Endothelial cell of umbilical vein (primary cell): ENCODE measurements at regions not wholly inside any gene's neighbourhood (a gene's known extent, or its start where the extent isn't known, plus 50 kb on each side); places are given as distances from the start of the nearest gene placed in this dataset.

ENCODE experiments used
- EZH2 ChIP-seq: IDR thresholded peaks from 2 replicates; pipeline ENCODE4 v1.6.1; 2012; ENCODE audit warnings: borderline replicate concordance, low read depth, mild to moderate bottlenecking, moderate library complexity, low read length, inconsistent platforms; ENCODE audit not compliant: severe bottlenecking
- FOS ChIP-seq: IDR thresholded peaks from 2 replicates; pipeline ENCODE4 v1.6.1; 2011; ENCODE audit warnings: mild to moderate bottlenecking, low read length, moderate library complexity, borderline replicate concordance; ENCODE audit not compliant: insufficient read depth
- GATA2 ChIP-seq: IDR thresholded peaks from 2 replicates; pipeline ENCODE4 v1.7.0; 2011; ENCODE audit warnings: low read depth, mild to moderate bottlenecking, moderate library complexity, mixed read lengths, low read length; ENCODE audit not compliant: insufficient read length, insufficient read depth
- JUN ChIP-seq: IDR thresholded peaks from 2 replicates; pipeline ENCODE4 v1.6.1; 2011; ENCODE audit warnings: borderline replicate concordance, low read depth; ENCODE audit not compliant: insufficient read length, insufficient read depth
- MYC ChIP-seq: IDR thresholded peaks from one replicate; pipeline ENCODE4 v1.6.1; 2011; ENCODE audit warnings: mild to moderate bottlenecking, low read depth, low read length
- POLR2A ChIP-seq: IDR thresholded peaks from 2 replicates; pipeline ENCODE4 v1.6.1; 2012; ENCODE audit warnings: low read depth, mild to moderate bottlenecking, control low read depth, low read length
- POLR2AphosphoS5 ChIP-seq: IDR thresholded peaks from 2 replicates; pipeline ENCODE4 v1.6.1; 2012; ENCODE audit warnings: low read depth, mild to moderate bottlenecking, control low read depth, low read length, moderate library complexity; ENCODE audit not compliant: insufficient read depth
- TF ChIP-seq, protein P1 (sequence below): IDR thresholded peaks from 2 replicates; pipeline ENCODE4 v1.6.1; 2011; ENCODE audit not compliant: insufficient read depth, insufficient read length
- TF ChIP-seq, protein P2 (sequence below), 2 donors: IDR thresholded peaks; 1 replicate in 1 of 2; 2 replicates in 1 of 2; pipeline ENCODE4 v1.5.1; 2011; ENCODE audit warnings: low read length in 2 of 2, mild to moderate bottlenecking in 2 of 2, moderate library complexity in 2 of 2, control low read depth in 1 of 2, inconsistent platforms in 1 of 2, low read depth in 1 of 2; ENCODE audit not compliant: insufficient read depth in 1 of 2; ENCODE audit errors: extremely low read depth in 1 of 2

DNA sequence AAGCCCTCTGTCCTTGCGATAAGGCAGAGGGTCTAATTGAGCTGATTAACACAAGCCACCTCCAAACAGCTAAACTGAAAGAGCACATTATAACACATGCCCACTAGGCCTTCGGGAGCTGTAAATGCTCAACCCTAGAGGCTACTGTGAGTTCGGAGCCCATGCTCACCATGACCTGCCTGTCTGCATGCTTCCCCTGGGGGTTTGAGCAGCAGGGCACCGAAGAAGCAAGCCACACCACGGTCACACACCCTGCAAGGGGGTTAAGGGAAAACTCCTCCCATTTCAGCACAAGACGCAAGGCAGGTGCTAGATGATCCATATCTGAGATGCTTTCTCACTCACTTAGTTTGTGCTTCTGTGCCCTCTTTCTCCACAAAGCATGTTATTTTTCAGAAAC is 435.9 kb upstream of the CADM2 start:
- TF ChIP-seq, protein P1, sequence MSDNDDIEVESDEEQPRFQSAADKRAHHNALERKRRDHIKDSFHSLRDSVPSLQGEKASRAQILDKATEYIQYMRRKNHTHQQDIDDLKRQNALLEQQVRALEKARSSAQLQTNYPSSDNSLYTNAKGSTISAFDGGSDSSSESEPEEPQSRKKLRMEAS = no peak
- TF ChIP-seq, protein P2, sequence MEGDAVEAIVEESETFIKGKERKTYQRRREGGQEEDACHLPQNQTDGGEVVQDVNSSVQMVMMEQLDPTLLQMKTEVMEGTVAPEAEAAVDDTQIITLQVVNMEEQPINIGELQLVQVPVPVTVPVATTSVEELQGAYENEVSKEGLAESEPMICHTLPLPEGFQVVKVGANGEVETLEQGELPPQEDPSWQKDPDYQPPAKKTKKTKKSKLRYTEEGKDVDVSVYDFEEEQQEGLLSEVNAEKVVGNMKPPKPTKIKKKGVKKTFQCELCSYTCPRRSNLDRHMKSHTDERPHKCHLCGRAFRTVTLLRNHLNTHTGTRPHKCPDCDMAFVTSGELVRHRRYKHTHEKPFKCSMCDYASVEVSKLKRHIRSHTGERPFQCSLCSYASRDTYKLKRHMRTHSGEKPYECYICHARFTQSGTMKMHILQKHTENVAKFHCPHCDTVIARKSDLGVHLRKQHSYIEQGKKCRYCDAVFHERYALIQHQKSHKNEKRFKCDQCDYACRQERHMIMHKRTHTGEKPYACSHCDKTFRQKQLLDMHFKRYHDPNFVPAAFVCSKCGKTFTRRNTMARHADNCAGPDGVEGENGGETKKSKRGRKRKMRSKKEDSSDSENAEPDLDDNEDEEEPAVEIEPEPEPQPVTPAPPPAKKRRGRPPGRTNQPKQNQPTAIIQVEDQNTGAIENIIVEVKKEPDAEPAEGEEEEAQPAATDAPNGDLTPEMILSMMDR (IDR thresholded peaks at IDR 0.05; ENCODE audit: extremely low read depth in 1 of 2, insufficient read depth in 1 of 2, low read depth in 1 of 2, low read length in 2 of 2) = no peak
- TF ChIP-seq POLR2A (no peak), POLR2AphosphoS5 (no peak), EZH2 (no peak), MYC (no peak), JUN (no peak), FOS (no peak), GATA2 (no peak)
